ENCODE measurements at regions not wholly inside any gene's neighbourhood (a gene's known extent, or its start where the extent isn't known, plus 50 kb on each side); places are given as distances from the start of the nearest gene placed in this dataset.

- intact Hi-C loops (cut with DNase I; ENCODE audit: low total_unique reads) = no loop called here
- Histone ChIP-seq H3K36me3 (no peaks in the 10 kb centered on the region), H3K4me1 (no peaks in the 10 kb centered on the region), H3K4me3 (no peak overlapping the region), H3K27me3 (replicated peaks in 1 of 7) (no peaks in the 10 kb centered on the region), H3K9me3 (no peaks in the 10 kb centered on the region), H3K27ac (no peak overlapping the region)
- TF ChIP-seq POLR2A (IDR thresholded peaks at IDR 0.05) (no peak), POLR2AphosphoS5 (IDR thresholded peaks at IDR 0.05) (no peak)
- TF ChIP-seq, protein P1, sequence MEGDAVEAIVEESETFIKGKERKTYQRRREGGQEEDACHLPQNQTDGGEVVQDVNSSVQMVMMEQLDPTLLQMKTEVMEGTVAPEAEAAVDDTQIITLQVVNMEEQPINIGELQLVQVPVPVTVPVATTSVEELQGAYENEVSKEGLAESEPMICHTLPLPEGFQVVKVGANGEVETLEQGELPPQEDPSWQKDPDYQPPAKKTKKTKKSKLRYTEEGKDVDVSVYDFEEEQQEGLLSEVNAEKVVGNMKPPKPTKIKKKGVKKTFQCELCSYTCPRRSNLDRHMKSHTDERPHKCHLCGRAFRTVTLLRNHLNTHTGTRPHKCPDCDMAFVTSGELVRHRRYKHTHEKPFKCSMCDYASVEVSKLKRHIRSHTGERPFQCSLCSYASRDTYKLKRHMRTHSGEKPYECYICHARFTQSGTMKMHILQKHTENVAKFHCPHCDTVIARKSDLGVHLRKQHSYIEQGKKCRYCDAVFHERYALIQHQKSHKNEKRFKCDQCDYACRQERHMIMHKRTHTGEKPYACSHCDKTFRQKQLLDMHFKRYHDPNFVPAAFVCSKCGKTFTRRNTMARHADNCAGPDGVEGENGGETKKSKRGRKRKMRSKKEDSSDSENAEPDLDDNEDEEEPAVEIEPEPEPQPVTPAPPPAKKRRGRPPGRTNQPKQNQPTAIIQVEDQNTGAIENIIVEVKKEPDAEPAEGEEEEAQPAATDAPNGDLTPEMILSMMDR (IDR thresholded peaks at IDR 0.05 in 8 of 11, conservative IDR thresholded peaks at IDR 0.05 in 3 of 11) = no peak
- no peak for DNase-seq
- WGBS, 5 donors = 75 to 83% (median 79%) methylated on average over 6 of the region's 6 CpGs
Observed at GRCh38 chr2:6789559-6790138, 76.1 kb downstream of the CMPK2 start.

- no peak for DNase-seq
- Histone ChIP-seq H3K36me3 (no peaks in the 10 kb centered on the region), H3K4me1 (no peaks in the 10 kb centered on the region), H3K9me3 (no peaks in the 10 kb centered on the region), H3K27ac (no peak overlapping the region), H3K4me3 (no peak overlapping the region), H3K27me3 (replicated peaks in 1 of 7) (no peaks in the 10 kb centered on the region)
- WGBS, 5 donors = 76 to 89% (median 83%) methylated on average over 4 of the region's 4 CpGs
- intact Hi-C loops (cut with DNase I; ENCODE audit: low total_unique reads) = no loop called here
- TF ChIP-seq, protein P1 (IDR thresholded peaks at IDR 0.05 in 8 of 11, conservative IDR thresholded peaks at IDR 0.05 in 3 of 11) = no peak
- no peak for TF ChIP-seq POLR2A (IDR thresholded peaks at IDR 0.05)
- no peak for TF ChIP-seq POLR2AphosphoS5 (IDR thresholded peaks at IDR 0.05)
Observed at GRCh38 chr2:6791682-6792081, 74.0 kb downstream of the CMPK2 start.

GRCh38 chr2:6792883-6793282 lies 72.8 kb downstream of the CMPK2 start:
- TF ChIP-seq POLR2A (IDR thresholded peaks at IDR 0.05) = no peak
- TF ChIP-seq, protein P1 (IDR thresholded peaks at IDR 0.05 in 8 of 11, conservative IDR thresholded peaks at IDR 0.05 in 3 of 11) = no peak
- no peak for TF ChIP-seq POLR2AphosphoS5 (IDR thresholded peaks at IDR 0.05)
- 86 to 95% (median 91%) methylated on average over 5 of the region's 5 CpGs for WGBS, 5 donors
- no peak overlapping the region for H3K4me3 ChIP-seq
- intact Hi-C loops (cut with DNase I; ENCODE audit: low total_unique reads) = no loop called here
- H3K36me3 ChIP-seq = no peaks in the 10 kb centered on the region
- H3K27me3 ChIP-seq (replicated peaks in 1 of 7) = no peaks in the 10 kb centered on the region
- H3K9me3 ChIP-seq = no peaks in the 10 kb centered on the region
- H3K4me1 ChIP-seq = no peaks in the 10 kb centered on the region
- H3K27ac ChIP-seq = no peak overlapping the region
- DNase-seq = no peak

DNA sequence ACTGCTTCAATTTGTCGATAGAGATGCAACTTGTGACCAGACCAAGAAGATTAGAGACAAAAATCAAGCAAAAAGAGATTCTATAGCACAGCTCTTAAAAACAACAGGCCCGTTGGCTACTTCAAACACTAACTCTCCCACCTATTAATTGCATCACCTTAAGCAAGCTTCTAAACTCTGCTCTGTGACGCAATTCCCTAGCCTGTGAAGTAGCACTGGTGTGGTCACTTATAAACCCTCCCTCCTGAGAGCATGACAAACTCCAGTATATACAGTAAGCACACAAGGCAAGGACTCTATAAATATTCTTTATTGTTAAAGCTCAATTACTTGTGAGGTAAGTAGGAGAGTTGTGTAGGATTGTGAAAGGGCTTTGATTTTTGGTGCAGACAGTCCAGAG lies 72.3 kb downstream of the CMPK2 start:
- no peaks in the 10 kb centered on the region for H3K27me3 ChIP-seq (replicated peaks in 1 of 7)
- no peaks in the 10 kb centered on the region for H3K9me3 ChIP-seq
- intact Hi-C loops (cut with DNase I; ENCODE audit: low total_unique reads) = no loop called here
- no peak overlapping the region for H3K4me3 ChIP-seq
- H3K36me3 ChIP-seq = no peaks in the 10 kb centered on the region
- TF ChIP-seq POLR2A (IDR thresholded peaks at IDR 0.05) (no peak), POLR2AphosphoS5 (IDR thresholded peaks at IDR 0.05) (no peak)
- TF ChIP-seq, protein P1 (IDR thresholded peaks at IDR 0.05 in 8 of 11, conservative IDR thresholded peaks at IDR 0.05 in 3 of 11) = no peak
- no peak for DNase-seq
- H3K27ac ChIP-seq = no peak overlapping the region
- WGBS, 5 donors = 69 to 87% (median 83%) methylated on average over 3 of the region's 3 CpGs
- H3K4me1 ChIP-seq = no peaks in the 10 kb centered on the region

Measured in spleen (tissue), 11 donors.